ENCODE measurements at regions not wholly inside any gene's neighbourhood (a gene's known extent, or its start where the extent isn't known, plus 50 kb on each side); places are given as distances from the start of the nearest gene placed in this dataset.
"Not testable (repeated sequence)": the region's sequence is repeated elsewhere in the genome, so short reads cannot be mapped to it uniquely, and the experiment has no call there.

DNA sequence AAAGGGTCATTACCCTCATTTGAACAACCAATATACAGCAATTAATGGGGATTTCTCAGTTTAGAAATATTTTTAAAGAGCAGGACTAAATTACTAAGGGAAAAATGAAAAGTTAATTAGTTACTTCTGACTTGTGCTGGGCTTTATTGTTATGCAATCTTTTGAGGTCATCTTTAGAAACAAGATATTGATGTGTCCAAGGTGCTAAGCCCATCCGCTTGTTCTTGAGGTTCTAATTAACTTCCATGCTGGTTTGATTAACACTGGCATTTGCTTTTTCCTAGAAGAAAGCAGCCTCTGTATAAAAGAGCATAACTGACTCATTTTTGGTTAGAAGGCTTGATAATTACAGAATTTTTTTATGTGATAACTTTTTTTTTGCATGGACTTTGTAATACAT is 256.5 kb upstream of the AGTR1 start:
- no peak for DNase-seq

DNA sequence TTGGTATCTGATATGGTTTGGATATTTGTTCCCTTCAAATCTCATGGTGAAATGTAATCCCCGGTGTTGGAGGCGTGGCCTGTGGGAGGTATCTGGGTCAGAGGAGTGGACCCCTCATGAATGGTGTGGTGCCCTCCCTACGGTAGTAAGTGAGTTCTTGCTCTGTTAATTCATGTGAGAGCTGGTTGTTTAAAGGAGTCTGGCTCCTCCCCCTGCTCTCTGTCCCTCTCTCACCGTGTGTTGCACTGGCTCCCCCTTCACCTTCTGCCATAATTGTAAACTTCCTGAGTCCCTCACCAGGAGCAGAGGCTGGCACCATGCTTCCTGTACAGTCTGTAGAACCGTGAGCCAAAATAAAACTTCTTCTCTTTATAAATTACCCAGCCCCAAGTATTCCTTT is 246.9 kb upstream of the AGTR1 start:
- no peak for DNase-seq

DNA sequence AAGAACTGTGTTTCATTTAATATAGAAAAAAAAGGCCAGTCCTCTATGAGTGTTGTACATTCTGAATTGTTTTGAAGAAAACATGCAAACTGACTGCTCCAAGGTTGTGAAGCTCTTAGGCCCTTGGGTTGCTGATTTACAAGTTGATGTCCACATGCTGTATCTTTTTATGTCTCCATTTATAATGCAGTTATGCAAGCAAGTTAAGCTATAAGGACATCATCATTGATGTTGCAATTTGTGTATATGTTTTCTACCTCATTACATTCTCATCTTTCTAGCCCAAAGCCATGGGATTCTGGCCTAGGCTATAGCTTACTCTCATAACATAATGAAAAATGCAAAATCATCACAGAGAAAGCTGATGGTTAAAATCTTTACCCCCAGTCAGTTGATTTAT is 245.7 kb upstream of the AGTR1 start:
- no peak for DNase-seq

DNA sequence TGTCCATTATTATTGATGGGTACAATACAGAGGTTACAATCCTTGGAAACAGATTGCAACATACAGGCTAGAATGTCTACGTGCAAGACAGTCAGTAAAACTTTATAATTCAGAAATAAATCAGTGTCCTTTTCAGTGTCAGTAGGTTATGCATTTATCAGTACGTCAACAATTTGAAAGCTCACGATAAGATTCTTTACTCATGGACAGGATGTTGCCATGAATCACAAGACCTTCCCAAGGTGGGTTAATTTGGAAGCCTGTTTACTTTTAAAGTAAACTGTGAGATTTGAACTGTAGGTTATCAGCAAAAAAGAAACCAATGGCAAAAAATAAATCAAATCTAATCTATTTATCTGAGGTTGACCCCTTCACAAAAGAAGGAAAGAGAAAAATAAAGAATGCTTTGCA is 243.9 kb upstream of the AGTR1 start:
- DNase-seq = no peak

DNA sequence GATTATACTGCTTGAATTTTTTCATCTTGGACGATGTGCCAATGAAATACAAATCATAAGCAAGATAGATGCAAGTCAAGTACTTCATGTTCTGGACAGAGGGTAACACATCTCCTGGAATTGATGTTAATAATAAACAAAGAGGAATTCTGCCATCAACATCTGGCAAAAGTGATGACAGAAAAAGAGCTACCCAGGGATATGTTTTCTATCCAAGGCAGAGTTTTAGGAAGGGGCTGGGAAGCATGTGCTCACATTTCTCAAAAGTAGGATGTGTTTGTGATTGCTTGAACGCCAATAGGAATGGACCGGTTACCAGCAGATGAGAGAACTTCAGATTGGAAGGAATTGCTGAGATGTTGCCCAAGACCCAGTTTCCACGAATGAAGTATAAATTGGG is 242.6 kb upstream of the AGTR1 start:
- no peak for DNase-seq

DNA sequence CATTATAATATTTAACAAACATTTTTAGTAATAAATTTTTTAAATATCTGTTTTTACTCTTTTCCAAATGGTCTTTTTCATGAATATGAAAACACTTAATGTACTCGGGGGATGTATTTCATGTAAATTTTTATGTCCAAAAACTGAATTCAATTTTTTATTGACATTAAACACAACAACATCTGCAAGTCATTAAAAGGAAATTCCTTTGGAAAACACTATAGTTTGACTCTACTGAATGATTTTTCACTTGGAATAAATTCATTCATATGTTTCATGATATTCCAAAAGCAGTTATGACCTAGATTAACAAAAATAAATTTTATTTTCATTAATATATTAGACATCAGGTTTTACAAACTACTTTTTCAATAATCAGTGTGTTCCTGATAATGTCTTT is 239.8 kb upstream of the AGTR1 start:
- no peak for DNase-seq

DNA sequence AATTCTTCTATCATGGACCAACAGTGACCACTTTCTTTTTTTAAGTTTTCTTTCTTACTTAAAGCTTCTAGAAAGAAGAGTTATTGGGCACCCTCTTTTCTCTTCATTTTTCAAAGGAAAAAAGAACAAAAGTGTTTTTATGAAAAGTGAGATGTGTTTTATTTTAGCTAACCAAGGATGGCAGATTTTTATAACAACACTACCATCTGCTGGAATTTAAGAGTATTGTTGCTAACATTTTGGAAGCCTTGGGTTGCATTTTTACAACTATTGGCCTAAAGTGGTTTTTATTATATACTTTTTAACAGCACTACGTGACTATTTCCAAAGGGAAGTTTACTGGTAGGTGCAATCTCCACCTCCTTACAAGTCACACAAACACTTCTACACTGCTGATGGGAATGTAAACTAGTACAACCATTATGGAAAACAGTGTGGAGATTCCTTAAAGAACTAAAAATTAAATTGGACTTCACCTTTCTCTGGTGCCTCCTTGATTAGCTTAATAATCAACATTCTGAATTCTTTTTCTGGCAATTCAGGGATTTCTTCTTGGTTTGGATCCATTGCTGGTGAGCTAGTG is 237.7 kb upstream of the AGTR1 start:
- DNase-seq = no peak

DNA sequence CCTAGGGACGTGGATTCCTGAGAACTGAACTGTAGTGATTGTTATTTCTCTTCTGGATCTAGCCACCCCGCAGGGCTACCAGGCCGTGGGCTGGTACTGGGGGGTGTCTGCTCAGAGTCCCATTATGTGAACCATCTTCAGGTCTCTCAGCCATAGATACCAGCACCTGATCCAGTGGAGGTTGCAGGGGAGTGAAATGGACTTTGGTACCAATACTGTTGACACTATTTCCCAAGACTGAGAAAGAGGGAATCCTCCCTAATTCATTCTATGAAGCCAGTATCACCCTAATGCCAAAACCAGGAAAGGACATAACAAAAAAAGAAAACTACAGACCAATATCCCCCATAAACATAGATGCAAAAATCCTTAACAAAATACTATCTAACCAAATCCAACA is 237.0 kb upstream of the AGTR1 start:
- no peak for DNase-seq

DNA sequence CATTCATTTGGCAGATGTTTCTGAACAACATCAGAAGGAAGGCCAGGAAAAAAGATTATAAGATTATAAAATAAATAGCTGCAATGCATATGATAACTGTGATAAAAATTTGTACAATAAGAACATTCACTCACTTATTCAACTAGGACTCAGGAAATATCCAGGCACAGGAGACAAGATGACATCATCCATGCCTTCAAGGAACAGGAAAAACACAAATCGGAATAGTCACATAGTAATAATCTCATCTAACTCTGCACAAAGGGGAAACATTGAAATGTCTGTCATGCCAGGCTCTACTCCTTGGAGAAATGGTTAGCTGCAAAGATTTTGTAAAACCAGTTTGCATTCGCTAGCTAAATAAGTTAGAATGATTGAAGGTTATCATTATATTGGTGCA is 233.5 kb upstream of the AGTR1 start:
- DNase-seq = no peak

DNA sequence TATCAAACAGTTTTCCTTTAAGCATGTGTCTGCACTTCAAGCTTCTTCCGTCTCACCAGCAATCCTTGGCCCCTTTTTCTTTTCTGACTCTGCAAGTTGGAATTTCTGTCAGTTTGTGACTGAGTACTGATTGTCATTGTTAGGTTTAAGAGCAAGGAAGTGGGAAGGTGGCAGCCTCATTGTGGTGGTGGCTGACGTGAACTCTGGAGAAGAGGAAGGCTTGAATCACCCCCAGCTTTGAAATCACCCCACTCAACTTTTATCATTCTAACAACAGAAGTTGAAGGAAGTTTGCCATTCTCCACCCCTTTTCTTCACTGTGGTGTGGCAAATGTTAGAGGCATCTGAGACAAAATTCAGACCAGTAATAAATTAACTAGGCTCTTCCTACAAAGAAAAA is 231.6 kb upstream of the AGTR1 start:
- no peak for DNase-seq

DNA sequence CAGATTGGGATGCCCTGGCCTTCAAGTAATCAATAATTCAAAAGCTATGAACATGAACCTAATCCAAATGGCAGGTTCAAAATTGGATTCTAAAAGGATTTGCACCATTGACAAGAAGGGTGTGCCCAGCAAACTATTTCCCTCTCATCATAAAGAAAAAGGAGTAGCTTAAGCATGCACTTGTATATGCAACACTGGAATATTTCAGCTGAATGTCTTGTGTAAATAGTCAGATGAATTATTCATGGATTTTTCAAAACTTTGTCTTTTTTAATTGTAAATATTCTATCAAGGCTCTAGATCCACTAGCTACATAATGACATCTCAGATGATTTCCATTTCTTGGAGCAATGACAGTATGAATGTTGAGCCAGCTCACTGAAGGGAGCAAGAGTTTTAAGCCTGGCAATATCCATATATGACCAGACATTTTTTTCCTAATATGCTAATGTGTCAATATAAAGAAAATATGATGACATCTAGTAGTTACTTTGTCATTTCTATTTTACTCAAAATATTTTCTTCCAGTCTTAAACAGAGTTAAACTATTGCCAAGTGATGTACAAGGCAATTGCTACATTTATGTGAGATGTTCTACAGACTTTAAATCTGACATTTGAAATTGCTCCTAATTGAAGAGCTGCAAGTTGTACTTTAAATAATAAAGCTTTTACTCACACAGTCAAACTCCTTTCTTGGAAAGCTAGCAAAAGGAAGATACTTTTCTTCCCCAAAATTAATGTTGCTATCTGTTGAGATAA is 230.5 kb upstream of the AGTR1 start:
- no peak for DNase-seq

DNA sequence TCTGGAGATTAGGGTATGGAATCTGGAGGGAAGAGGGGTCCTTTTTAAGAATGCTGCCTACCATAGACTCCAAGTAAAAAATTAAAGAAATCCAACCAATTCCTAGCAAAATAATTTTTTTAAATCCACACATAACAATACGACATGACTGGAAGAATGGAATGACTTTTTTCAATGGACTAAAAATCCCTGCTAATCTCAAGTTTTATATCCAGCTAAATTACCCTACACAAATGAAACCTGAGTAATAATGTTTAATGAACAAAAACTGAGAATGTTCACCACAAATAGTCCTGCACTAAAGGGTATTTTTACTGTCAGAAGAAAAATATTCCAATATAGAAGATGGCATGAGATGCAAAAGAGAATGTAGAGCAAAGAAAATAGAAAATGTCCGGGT is 220.3 kb upstream of the AGTR1 start:
- no peak for DNase-seq

DNA sequence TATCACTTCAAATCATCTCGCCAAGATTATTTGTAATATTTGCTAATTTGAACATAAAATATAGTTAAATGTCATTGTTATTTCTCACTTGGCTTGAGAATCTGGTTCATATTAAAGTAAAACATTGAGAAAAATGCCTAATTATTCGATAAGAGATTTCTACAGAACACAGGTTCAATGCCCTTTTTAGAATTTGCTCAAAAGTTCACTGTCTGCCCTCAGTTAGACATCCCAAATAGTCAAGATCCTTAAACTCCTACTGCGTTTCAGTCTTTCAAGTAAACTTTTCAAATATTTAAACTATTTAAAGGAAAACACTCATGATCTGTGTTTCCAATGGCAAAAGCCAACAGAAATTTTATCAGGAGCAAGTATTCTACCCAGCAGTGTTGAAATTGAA is 204.1 kb upstream of the AGTR1 start:
- DNase-seq = no peak

DNA sequence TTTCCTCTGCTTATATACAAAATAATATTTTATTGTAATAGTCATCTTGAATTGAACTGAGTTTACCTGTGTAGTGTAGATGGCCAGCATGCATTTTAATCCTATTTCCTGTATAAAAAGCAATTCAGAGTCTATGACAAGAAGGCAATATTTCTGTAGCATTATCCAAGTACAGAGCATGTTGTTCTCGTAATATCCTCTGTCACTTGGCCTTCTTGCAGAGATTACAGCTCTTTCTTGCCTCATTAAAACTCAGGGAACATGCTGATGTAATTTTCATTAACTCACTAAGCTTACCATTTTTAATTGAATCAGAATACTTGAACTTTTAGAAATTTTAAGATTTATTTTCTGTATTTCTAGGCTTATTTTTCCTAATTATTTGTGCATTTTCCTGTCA is 203.3 kb upstream of the AGTR1 start:
- DNase-seq = no peak

DNA sequence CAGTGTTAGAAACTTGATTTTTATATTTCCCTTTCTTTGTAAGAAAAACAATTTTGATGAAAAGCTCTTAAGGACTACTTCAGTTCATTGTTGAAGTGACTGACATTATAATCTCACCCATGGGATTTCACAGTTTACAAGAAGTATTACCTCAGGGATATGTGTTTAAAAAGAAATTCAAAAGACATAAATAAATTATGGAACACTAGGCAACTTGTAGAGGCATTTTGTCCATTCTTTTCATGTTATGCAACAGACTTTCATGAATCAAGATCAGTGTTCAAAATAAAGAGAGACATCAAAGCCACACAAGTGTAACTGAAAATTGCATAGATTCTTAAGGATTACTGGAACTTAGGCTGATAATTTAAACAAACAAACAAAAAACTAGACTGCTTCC is 196.8 kb upstream of the AGTR1 start:
- DNase-seq = no peak

DNA sequence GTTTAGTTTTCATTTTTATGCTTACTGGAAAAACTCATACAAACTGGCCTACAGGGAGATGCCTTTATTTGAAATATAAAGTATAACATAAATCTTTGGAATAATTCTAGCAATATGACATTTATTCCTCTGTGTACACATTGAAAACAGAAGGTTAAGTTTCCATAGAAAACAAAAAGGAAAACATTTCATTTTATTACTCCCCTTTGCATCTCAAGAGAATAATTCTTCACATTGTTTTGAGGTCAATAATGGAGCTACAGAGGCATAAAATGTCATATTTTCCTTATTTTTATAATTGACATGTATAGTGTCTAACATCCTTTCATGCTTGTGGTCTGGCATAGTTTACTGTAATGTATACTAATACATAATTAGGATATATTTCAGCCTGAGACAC is 187.6 kb upstream of the AGTR1 start:
- DNase-seq = no peak

DNA sequence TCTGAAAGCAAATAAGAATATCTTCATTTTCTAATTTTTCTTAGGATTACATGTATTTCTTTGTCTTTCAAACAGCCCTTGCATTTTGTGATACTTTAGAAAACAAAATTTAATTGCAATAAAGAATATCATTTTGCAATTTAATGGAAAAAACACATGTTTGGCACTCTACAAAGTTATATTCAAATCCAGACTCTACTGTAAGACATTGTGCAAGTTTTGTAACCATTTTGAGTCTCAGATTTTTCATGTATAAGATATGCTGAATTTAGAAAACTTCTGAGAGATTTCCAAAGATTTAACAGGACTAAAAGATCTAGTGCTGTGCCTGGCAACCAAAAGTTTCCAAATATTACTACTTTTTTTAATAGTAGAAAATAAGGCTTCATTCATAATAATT is 187.1 kb upstream of the AGTR1 start:
- no peak for DNase-seq

DNA sequence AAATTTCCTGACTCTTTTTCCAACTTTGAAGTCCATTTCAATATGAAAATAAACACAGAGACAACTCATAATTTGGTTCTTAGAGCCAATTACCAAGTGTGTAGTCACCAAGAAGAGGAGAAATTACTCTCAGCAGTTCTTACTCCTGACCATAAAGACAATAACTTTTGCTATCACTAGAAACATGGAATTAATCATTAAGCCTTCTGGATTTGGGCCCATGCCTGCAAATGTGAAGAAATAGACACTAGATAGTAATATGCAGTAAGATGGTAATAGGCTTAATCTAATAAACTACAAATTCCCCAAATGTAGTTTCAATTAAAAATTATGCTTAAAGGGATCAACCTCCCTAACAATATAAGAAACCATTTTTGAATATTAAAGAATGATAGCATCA is 185.1 kb upstream of the AGTR1 start:
- DNase-seq = no peak

DNA sequence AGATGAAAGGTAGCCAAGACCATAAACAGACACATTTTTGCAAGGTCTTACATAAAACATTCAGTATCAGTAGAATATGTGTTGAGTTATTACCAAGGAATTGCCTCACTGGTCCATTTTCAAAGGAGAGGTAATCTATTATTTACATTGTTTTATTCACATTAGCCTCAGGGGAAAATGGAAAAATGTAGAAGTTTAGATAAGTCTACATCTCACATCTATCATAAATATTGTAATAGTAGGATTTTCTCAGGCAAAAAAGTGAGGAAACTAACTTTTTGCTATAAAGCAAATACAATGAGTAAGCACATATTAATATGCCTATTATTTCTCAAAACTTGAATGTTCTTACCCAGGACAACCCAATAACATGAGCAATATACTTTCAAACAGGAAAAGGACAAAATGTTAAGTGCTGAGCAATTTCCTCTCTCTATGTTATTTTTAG is 184.6 kb upstream of the AGTR1 start:
- DNase-seq = no peak

DNA sequence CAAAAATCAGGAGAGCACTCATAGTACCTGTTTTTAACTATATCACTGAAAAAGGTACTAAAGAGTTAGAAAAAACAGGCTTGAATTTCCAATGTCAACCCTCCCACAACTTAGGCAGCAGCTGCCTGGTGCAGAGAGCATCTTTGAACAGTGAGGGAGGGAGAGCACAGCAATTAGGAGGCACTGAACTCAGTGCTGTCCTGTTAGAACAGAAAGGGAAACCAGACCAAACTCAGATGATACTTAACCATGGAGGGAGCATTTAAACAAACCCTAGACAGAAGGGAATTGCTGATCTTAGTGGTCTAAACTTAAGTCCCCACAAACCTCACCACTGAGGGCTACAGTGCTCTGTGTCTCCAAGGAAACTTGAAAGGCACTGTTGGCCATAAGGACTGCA is 179.2 kb upstream of the AGTR1 start:
- DNase-seq = no peak

DNA sequence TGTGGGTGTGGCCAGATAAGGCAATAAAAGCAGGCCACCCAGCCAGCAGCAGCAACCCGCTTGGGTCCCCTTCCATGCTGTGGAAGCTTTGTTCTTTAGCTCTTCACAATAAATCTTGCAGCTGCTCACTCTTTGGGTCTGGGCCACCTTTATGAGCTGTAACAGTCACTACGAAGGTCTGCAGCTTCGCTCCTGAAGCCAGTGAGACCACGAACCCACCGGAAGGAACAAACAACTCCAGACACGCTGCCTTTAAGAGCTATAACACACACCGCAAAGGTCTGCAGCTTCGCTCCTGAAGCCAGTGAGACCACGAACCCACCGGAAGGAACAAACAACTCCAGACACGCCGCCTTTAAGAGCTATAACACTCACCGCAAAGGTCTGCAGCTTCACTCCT is 172.1 kb upstream of the AGTR1 start:
- DNase-seq = not testable (repeated sequence)

DNA sequence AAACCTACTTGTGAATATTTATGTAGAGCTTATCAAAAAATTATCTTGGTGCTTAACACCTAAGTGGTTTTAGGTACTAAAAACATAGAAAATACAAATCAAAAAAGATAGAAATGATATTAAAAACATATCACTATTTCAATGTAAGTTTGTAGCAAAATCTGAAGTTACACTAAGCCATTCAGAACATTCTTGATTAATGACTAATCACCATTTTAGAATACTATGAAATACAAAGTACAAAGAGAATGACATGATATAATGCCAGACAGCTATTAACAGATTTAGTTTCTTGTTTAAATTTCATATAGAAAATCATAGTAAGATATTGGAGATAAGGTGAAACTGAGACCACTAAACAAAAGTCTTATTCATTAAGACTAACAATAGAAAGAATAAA is 169.7 kb upstream of the AGTR1 start:
- DNase-seq = no peak

DNA sequence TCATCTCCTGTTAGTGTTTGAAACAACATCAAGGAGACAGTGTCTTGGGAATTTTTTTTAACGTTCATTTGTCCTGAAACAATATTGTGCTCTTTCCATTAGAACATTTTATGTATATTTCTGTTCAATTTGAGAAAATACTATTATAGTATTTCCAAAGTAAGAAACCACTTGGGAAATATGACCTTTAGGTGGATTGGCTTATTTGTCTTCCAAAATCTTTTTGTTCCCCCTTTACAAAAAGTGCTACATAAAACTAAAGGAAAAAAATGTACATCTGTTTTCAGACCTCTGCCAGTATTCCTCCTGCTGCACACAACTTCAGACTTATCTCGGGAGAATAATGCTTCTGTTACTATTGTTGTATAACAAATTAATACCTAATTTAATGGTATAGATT is 165.9 kb upstream of the AGTR1 start:
- no peak for DNase-seq

DNA sequence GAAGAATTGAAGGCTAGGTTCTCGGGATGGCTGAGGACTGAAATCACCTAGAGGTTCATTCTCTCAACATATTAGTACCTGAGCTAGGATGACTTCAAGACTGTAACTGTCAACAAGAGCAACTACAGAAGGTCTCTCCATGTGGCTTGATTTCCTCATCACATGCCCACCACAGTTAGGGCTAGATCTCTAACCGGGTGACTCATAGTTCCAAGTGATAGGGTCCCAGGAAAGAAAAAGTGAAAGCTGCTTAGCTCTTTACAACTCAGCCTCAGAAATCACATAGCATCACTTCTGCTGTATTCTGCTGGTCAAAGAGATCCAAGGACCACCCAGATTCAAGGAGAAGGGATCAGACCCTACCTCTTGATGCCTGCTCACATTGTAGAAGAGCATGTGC is 165.4 kb upstream of the AGTR1 start:
- DNase-seq = no peak

DNA sequence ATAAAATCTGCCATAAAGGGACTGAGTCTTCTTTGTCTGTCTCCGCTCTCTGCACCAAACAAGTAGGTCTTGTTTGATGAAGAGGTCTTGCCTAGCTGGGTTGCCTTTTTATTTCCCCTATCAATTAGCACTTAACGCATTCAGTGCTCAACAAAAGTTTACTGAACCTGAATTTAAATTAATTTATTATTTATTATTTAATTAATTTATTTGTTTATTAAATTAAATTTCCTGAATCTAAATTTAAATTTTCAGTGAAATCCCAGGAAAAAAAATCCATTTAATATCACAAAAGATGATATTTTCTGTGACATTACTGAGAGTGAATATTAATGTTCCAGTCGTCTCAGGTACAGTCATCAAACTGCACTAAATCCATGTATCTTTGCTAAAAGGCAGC is 164.9 kb upstream of the AGTR1 start:
- DNase-seq = no peak
